GM21825 (cell line): ENCODE measurements at regions not wholly inside any gene's neighbourhood (a gene's known extent, or its start where the extent isn't known, plus 50 kb on each side); places are given as distances from the start of the nearest gene placed in this dataset.
"Not testable (repeated sequence)": the region's sequence is repeated elsewhere in the genome, so short reads cannot be mapped to it uniquely, and the experiment has no call there.

Source experiments
- ATAC-seq: cut with Tn5 transposase; IDR thresholded peaks from one replicate; pipeline ENCODE4 v1.9.1; 2021; ENCODE audit warnings: mild to moderate bottlenecking, moderate library complexity; ENCODE audit not compliant: unreplicated experiment

DNA sequence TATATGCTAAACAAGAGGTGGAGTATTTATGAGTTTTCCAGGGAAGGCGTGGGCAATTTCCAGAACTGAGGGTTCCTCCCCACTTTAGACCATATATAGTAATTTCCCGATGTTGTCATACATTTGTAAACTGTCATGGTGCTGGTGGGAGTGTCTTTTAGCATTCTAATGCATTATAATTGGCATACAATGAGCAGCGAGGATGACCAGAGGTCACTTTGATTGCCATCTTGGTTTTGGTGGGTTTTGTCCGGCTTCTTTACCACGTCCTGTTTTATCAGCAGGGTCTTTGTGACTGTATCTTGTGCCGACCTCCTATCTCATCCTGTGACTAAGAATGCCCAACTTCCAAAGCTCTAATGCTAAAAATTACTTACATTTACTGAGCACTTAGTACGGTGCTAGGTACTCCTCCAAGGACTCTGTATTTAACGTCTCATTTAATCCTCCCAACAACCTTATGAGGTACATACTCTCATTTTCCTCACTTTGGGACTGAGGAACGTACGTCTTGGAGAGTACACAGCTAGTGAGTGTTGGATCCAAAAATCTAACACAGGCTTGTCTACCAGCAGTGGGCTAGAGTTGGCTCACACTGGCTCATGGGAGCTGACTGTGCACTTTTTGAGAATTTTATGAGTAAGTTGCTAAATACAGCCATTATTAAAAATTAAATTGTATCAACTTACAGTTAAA, 144.8 kb upstream of the NEBL start:
- ATAC-seq = no peak

DNA sequence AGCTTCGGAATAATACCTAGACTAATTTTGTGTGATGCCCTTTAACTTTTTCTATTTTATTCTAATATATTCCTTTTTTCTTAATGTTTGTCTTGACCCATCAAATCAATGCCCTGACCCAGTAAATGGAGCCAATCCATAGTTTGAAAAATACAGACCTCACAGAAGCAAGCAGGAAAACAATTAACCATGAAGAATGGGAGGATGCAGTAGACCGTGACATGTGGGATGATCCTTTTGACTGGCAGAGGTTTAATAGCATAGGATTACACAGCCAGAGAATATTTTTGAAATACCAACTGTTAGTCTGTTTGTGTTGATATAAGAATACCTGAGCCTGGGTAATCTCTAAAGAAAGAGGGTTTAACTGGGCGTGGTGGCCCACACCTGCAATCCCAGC, 142.6 kb upstream of the NEBL start:
- ATAC-seq = no peak

DNA sequence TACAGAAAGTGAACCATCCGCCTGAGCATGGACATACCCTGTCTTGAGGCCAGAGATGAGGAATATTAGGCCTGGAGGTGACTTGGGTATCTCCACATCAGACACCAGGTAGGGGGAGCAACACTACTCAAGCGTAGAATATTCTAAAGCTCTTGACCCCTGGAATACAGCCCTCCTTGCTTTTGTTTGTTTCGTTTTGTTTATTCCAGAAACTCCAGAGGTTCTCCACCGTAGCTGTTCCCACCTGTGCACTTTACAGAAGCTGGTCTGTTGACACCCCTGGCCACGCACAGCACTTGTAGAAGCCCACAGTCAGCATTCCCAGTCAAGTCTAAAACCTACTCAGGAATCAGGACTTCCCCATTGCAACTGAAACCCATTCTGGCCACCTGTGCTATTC, 139.6 kb upstream of the NEBL start:
- no peak for ATAC-seq

DNA sequence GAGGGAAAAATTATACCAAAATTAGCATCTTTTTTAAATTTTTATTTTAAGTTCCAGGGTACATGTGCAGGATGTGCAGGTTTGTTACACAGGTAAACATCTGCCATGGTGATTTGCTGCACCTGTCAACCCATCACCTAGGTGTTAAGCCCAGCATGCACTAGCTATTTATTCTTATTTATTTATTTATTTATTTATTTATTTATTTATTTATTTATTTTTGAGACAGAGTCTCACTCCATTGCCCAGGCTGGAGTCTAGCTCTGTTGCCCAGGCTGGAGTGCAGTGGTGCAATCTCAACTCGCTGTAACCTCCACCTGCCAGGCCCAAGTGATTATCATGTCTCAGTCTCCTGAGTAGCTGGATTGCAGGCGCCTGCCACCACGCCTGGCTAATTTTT, 137.7 kb upstream of the NEBL start:
- not testable (repeated sequence) for ATAC-seq

DNA sequence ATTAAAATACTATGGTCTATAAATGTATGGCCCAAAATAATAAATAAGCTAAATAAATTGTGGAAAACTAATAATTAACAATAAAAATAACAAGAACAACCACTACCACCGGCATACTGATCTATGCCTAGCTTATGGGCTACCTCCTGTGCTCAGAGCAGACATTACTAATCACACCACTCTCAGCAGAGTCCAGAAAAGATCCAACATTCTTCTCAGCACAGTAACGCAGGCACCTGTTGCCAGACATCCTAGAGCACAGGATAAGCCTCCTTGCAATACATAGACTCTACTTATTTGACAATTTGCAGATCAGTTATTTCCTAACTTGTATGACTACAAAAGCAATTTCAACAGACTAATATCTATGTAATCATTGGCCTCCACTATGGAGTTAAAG, 137.1 kb upstream of the NEBL start:
- no peak for ATAC-seq

DNA sequence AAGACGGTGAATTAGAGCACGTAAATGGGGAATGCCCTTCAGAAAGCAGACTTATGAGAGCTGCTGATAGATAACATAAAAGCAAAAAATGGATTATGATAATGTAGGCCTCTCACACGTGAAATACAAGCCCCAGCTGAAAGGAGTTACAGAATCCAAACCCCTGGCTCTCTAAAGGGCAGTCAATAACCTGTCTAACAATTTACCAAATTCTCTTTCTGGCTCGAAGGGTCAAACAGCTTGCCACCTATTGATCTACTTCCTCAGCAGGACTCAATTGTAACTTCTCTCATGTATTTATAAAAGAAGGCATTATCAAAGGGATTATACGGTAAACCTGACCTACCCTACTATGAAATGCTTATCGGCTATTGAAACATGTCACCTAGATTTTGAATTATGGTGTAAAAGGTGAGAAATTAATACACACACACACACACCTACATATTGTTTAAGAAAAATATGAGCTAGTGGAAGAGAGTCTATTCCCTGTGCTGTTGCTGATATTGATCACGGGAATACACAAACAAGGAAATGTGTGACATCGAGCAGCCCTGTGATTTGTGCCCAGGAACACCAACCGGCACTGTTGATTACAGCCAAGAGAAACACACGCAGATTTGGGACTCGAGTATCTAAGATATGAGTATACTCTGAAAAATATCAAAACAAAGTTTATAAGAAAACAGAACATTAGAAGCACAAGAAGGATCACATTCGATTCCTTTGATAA, 135.6 kb upstream of the NEBL start:
- ATAC-seq = no peak

DNA sequence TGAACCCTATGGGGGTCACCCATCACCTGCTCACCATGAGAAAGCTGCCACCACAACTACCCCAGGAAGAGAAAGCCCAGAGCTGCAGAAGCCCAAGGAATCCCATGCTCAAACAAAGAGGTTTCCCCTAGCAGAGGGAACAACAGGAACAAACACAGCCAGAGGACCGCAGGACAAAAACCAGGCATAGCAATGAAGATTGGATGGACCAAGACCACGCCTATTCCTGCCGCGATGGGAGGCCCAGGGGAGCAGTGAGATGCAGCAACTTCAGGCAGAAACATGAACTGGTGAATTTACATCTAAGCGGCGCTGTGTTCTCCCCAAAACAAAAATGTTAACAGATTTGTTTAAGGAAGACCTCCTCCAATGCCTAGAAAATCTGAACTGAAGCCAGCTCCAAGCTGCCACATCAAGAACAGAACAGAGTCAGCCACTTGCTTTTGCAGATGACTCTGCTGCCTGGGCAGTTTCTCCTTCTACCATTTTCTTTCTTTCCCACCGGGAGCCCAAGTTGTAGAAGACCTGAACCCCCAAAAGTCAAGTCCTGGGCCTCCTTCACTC, 134.2 kb upstream of the NEBL start:
- ATAC-seq = no peak

DNA sequence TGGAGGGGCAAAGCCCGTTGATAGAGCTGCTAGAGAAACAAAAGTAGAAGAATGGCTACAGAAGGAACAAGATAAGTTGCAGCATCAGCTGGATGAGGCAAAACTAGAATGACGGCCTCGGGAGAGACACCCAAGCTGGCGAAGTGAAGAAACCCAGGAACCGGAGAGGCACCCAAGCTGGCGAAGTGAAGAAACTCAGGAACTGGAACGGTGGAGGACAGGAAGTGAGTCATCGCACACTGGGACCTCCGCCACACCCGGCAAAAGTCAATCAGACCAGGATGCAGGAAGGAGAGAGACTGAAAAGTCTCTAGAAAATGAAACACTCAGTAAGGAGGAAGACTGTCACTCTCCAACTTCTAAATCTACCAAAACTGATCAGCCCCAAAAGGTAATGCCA, 133.0 kb upstream of the NEBL start:
- no peak for ATAC-seq

DNA sequence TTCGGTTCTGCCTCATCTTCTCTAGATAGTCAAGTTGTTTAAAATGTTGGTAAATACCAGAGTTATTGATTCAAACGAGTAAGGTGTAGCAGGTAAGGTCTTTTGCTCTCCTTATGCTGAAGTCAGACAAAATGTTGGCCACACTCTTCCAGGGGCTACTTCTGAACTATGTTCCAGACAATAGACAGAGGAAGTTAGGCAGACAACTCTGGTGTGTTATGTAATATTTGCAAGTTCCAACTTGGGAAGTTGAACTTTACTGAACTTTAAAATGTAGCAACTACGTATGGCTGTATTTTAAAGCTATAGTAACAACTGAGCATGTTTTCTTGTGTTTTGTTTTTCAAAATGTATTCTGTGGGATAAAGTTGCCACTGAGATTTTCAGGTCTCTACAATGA, 125.7 kb upstream of the NEBL start:
- no peak for ATAC-seq

DNA sequence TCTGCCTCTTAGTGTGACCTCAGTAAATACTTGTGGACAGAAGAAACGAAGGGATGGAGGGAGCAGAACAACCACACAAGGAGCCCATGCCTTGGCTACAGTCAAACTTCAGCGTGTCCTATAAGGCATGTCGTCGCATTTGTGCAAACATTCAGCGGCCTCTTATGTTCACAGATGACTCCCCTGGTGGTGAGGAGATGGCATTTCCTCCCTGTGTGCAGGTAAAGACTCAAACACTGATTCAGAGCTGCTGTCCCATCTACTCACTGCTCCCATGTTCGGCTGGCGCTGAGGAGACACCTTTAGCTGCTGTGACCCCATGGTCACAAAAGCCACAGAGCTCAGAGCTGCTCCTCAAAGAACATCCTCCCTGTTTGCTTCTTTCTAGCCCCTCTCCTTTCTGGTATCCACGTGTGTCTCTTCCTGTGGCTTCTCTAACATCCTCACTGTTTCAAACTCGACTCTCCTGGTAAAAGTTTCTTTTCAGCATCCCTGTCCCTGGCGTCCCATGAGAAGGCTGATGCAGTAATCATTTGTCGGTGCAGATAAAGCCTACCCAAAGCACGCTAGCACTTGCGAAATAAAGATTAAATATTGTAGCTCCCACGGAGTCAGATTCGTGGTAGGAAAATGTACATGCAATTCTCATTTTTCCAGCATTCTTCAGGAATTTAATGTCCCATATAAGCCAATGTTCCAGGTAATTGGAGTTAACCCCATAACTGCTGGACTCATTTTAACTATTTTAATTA, 124.9 kb upstream of the NEBL start:
- ATAC-seq = no peak

DNA sequence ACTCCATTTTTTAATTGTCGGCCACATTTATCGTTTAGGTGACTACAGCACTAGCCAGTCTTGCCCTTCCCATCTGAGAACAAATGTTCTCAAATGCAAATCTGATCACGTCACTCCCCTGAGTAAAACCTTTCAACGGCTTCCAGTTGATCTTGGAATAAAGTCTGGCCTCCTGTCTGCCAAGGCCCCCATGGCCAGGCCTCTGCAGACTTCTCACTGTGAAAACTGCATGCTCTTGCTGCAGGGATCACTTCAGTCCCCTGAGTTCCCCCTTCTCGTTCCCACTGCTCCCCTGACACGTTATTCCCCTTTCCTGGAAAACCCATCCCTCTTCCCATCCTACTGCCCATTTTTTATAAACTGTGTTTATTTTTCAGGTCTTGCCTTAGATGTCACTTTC, 124.1 kb upstream of the NEBL start:
- no peak for ATAC-seq

DNA sequence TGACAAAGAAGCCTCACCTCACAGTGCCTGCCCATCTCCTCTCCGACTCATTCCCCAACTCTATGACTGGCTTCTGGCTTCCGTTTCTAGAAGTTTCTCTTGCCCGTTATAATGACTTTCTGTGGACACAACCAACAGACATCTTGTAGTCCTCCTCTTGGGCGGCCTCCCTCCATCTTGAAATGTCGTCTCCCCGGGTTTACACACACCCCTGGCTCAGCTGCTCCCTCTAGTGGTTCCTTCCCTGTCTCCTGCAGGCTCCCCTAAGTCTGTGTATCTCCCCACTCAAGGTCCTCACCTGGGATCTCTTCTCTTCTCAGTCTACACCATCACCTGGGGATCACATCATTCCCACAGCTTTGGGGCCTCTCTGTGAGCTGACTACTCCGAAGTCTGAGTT, 123.4 kb upstream of the NEBL start:
- peak; percentile 90 for ATAC-seq

DNA sequence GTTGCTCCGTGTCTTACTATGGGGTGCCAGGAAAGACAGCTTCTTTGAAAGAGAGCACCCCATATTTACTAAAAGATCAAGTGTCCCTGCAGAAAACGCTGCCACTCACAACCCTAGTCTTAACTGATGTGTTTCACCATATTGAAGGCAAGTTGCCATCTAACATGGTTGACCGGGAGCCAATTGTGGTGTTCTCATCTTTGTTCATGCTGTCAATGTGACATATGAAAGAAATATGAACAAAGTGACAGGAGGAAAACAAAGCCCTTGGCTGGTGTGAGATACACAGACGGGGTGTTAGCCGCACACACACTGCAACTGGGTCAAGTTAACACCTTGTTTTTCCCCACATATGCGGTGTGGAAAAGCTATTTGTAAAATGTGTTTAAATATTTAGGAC, 122.3 kb upstream of the NEBL start:
- ATAC-seq = no peak

DNA sequence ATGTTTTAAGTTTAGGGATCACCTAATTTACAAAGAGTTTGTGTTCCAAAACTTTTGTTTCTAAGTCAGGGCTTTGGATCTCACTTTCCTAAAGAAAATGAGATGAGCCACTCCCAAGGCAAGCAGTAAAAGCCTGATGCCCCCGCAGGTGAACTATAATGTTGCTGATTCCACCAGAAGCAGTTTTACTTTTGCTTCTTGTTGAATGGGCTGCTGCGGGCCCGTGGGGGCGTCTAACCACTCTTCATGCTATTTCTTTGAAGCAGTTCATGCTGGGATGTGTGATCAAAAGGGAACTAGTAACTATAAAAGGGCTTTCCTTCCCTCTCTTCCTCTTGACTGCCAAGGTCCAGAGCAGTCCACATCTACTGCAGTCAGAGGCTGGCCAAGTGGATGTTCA, 118.7 kb upstream of the NEBL start:
- ATAC-seq = no peak

DNA sequence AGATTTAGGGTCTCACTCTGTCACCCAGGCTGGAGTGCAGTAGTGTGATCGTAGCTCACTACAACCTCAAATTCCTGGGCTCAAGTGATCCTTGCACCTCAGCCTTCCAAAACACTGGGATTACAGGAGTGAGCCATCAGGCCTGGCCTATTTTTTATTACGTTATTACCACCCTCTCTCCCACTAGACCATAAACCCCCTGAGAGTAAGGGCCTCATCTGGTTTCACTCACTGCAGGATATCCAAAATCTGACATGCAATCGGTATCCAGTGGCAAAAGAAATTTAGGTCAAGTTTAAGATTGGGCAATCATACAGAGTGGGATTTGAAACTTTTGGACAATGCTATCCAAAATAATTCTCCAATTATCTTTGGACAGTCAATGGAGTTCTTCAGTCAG, 117.0 kb upstream of the NEBL start:
- no peak for ATAC-seq

DNA sequence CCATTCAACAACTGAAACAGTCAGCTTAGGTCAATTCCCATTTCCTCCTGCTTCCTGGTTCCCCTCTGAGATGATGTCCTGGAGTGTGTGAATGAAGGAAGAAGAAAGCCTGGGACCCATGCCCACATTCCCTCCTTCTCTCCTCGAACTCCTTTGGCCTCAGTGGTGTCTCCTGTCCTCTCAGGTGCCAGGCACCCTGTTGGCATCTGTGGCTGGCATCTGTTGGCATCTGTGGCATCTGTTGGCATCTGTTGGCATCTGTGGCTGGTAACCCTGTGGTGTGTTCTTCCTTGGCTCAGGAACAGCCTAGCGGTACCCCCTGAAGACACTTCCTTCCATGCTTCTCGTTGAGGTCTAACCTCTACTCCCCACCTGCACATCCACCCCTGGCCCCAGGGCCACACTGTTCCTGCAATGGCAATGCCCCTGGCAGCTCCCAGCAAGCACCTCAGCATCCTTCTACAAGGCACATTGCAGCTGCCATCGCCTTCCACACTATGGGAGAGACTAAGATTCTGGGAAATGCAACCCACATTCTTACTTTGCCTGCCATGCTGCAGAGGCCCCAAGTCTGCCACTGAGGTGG, 114.4 kb upstream of the NEBL start:
- ATAC-seq = no peak

DNA sequence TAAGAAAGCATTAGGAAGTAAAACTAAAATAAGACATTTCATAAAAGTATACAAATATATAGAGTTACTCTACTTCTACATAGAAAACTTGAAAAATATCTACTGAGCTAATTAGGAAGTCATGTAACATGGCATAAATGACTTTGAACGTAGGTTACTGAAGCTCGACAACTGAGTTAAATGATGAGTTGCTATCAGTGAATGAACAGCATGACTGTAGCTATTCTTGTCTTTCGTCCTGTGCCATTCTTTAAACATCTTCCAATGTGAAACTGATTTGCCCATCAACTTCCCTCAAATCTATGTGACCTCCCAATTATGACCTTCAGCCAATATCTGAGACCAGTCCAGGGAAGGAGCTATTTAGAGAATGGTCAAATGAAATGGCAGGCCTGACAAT, 113.5 kb upstream of the NEBL start:
- no peak for ATAC-seq

DNA sequence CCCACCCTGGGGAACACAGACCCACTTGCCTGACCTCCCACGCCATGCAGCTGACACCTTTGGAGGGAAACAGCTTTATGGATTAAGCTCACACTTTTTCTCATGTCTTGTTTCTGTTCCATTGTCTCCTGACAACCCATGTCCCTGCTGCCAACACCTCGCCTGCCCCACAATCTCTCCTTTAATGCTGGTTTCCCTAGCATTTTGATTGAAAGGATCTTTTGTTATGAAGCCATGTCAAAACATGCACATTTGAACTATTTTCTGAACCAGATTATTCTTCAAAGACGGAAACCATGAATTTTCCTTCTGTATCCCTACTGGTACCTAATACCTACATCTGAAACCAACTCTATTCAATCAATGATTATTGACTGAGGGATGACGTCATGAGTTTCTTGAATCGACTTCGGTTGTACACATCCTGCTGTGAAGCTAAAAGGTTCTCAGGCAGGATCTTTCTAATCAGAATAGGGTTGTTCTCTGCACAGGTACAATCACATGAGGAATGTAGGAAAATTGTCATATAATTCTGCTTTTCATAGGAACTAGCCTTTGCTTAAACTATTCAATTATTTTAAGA, 106.2 kb upstream of the NEBL start:
- ATAC-seq = no peak

DNA sequence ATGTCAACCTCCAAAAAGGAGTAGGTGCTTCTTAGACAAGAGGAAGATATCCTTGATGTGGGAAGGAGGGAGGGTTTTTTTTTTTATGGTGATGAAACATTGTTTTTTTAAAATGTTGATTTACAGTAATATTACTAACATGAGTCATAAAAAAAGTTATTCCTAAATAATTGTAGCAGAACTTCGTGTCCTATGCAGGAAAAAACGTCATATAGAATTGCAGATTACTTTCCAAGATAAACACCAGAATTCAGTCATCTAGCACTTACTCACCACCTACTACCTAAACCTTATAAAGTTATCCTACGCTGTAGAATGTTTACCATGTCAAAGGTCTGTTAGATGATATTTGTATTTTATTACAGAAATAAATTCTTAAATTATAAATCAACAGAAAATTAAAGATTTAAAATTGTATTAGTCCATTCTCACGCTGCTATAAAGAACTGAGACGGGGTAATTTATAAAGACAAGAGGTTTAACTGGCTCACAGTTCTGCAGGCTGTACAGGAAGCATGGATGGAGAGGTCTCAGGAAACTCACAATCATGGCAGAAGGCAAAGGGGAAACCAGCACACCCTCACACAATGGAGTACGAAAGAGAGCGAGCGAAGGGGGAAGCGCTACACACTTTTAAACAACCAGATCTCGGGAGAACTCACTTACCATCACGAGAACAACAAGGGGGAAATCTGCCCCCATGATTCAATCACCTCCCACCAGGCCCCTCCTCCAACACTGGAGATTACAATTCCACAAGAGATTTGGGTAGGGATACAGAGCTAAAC, 105.2 kb upstream of the NEBL start:
- ATAC-seq = no peak

DNA sequence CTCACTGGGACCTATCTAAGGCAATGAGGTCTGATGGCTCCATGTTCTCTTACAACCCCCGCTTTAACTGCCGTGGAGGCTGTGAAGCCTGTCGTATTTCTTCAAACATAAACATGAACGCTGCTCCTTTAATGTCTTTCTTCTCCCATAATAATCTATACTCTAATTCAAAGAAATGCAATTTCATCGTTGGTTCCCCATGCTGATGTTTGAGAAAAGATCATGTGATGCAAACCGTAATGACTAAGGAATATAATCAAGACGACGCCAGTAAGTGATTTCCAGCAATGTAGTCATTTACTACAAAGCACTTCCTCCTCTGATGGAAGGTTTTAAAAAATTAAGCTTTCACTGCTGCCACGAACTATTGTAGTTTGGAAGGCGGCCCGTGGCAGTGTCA, 102.6 kb upstream of the NEBL start:
- no peak for ATAC-seq
